Testis (tissue), 2 donors: ENCODE measurements at regions not wholly inside any gene's neighbourhood (a gene's known extent, or its start where the extent isn't known, plus 50 kb on each side); places are given as distances from the start of the nearest gene placed in this dataset.

Experiments
- DNase-seq: peaks from one replicate; pipeline ENCODE4 v3.0.0-alpha.2; 2019
- H3K27ac ChIP-seq, 2 donors: fragments of 200-600 bp; sonication (generic); one replicate each; pipeline ENCODE4 v1.5.1; 2019
- H3K27me3 ChIP-seq: fragments of 200-600 bp; sonication (generic); one replicate; pipeline ENCODE4 v1.5.1; 2019
- H3K36me3 ChIP-seq: fragments of 200-600 bp; sonication (generic); one replicate; pipeline ENCODE4 v1.5.1; 2017; ENCODE audit warnings: low read depth; ENCODE audit errors: missing control alignments
- H3K4me1 ChIP-seq: fragments of 200-600 bp; sonication (generic); one replicate; pipeline ENCODE4 v1.5.1; 2019
- H3K4me3 ChIP-seq, 2 donors: fragments of 200-600 bp; sonication (generic); one replicate each; pipeline ENCODE4 v1.5.1; 2017 to 2019
- H3K9me3 ChIP-seq: fragments of 200-600 bp; sonication (generic); one replicate; pipeline ENCODE4 v1.5.1; 2017
- CTCF ChIP-seq, 3 experiments: fragments of 450-650 bp in 2 of 3; fragments of 200-600 bp in 1 of 3; sonication (generic) in 1 of 3; IDR thresholded peaks; one replicate each; pipeline ENCODE4 v1.5.1; 2016 to 2019; ENCODE audit warnings: antibody characterized with exemption in 3 of 3, mild to moderate bottlenecking in 2 of 3, moderate library complexity in 1 of 3
- POLR2A ChIP-seq: fragments of 450-650 bp; IDR thresholded peaks from one replicate; pipeline ENCODE4 v1.6.1; 2017; ENCODE audit warnings: antibody characterized with exemption, mild to moderate bottlenecking, moderate library complexity
- WGBS, 2 donors: methylation state at CpG; one replicate each; pipeline ENCODE4 v1.1.5; 2018; 5-methylcytosine and 5-hydroxymethylcytosine counted together
- intact Hi-C: fragments of 100-400 bp; cut with DNase I; formaldehyde crosslinking; loops from one replicate; pipeline ENCODE4 v1.15.1; 2023; ENCODE audit warnings: low total_unique reads

DNA sequence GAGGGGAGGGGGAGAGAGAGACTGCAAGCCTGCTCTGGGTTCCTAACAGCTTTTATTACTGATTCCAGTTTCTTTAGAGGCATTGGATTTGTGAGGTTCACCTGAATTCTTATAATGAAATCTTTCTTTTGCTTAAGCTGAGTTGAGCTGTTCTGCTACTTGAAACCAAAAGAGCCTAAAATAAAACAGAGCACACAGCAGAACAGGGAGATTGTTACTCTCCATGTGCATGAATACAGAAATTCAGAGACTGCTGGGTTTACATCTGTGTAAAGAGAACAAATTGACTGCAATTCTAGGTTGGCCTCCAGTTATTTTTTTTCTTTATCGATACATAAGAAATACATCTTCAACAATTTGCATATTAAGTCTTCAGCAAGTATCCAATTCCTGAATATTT is 168.8 kb upstream of the NRIP1 start:
- H3K9me3 ChIP-seq: no peaks in the 10 kb centered on the region
- no peak overlapping the region for H3K27ac ChIP-seq
- H3K36me3 ChIP-seq: no peaks in the 10 kb centered on the region
- WGBS, 2 donors: 97 to 100% methylated on average over 1 of the region's 1 CpG
- H3K4me3 ChIP-seq: no peak overlapping the region
- TF ChIP-seq CTCF (IDR thresholded peaks at IDR 0.05): no peak
- no peak for TF ChIP-seq POLR2A
- intact Hi-C loops: no loop called here
- H3K27me3 ChIP-seq: no peaks in the 10 kb centered on the region
- DNase-seq: no peak
- no peaks in the 10 kb centered on the region for H3K4me1 ChIP-seq

DNA sequence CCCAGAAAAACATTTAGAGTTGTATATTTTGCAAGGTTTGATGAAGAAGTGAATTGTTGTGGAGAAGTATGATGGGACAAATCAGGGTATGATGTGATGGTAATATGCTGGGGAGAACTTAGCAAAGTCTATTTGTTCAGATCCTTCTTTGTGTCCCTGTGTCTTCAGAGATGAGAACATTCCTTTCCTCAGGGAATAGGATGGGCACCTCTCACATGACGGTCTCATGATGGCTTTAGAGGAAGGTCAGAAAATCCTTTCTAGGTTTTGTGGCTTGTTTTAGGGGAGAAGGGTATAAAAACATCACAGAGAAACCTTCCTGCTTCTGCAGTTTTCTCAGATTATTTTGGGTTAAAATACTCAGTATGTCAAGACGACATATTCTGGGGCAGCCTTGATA is 171.3 kb upstream of the NRIP1 start:
- H3K36me3 ChIP-seq: no peaks in the 10 kb centered on the region
- intact Hi-C loops: no loop called here
- no peaks in the 10 kb centered on the region for H3K4me1 ChIP-seq
- H3K4me3 ChIP-seq: no peak overlapping the region
- H3K9me3 ChIP-seq: no peaks in the 10 kb centered on the region
- TF ChIP-seq CTCF (IDR thresholded peaks at IDR 0.05) (no peak), POLR2A (no peak)
- WGBS, 2 donors: 92 to 94% methylated on average over 2 of the region's 2 CpGs
- H3K27me3 ChIP-seq: no peaks in the 10 kb centered on the region
- no peak overlapping the region for H3K27ac ChIP-seq
- DNase-seq: no peak

DNA sequence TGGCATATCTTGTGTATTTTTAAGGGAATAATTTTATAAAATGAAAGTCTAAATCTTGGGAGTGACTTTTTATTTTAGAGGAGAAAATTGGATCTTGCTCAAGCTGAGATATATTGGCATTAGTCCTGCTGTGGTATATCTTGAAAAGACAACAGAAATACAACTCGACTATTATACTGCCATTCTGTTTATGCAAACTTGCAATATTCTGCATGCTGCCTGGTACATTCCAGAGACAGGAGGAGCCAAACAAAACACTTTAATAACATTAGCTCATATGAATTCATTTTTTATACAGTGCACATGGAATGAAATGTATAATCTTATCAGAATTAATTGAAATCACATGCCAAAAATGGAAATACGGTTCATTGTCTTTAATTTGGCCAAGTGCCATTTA is 176.0 kb upstream of the NRIP1 start:
- H3K4me1 ChIP-seq: no peaks in the 10 kb centered on the region
- no peaks in the 10 kb centered on the region for H3K9me3 ChIP-seq
- no peaks in the 10 kb centered on the region for H3K36me3 ChIP-seq
- 42 to 48% methylated on average over 2 of the region's 2 CpGs for WGBS, 2 donors
- TF ChIP-seq CTCF (IDR thresholded peaks at IDR 0.05): no peak
- H3K4me3 ChIP-seq: no peak overlapping the region
- no peak overlapping the region for H3K27ac ChIP-seq
- no peaks in the 10 kb centered on the region for H3K27me3 ChIP-seq
- DNase-seq: no peak
- intact Hi-C loops: no loop called here

DNA sequence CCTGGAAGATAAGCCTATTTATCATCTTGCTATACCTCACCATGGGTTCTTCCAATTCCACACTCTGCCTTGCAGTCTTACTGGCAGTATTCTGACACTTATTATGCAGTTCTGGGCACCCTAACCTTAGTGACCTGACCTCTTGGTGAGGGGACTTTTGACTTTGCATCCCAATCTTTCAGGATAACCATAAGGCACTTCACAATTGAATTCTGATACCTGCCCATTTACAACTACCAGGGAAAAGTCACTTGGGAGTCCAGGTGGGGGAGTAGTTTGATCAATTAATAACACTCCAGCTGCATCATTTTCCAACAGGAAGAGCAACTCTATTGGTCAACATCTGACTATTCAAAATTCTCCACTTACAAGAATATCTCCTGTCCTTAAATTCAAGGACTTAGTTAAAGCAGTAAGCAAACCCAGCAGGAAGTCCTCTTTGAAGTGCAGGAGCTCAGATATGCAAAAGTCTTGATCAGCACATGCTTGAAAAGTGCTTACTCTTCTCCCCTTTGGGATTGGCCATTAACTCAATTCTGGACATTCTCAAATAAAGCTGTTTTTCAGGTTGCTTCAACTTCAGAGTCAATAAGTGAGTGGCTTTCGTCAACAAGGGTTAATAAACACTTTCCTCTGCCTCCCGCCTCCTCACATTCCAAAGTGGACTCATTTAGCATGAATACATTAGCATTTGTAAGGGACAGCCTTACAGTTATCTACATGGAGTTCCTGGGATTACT is 177.4 kb upstream of the NRIP1 start:
- TF ChIP-seq POLR2A (no peak), CTCF (IDR thresholded peaks at IDR 0.05) (no peak)
- WGBS, 2 donors: 90 to 98% methylated on average over 2 of the region's 2 CpGs
- Histone ChIP-seq H3K4me1 (no peaks in the 10 kb centered on the region), H3K27ac (no peak overlapping the region), H3K9me3 (no peaks in the 10 kb centered on the region), H3K36me3 (no peaks in the 10 kb centered on the region), H3K4me3 (no peak overlapping the region), H3K27me3 (no peaks in the 10 kb centered on the region)
- DNase-seq: no peak
- intact Hi-C loops: no loop called here

DNA sequence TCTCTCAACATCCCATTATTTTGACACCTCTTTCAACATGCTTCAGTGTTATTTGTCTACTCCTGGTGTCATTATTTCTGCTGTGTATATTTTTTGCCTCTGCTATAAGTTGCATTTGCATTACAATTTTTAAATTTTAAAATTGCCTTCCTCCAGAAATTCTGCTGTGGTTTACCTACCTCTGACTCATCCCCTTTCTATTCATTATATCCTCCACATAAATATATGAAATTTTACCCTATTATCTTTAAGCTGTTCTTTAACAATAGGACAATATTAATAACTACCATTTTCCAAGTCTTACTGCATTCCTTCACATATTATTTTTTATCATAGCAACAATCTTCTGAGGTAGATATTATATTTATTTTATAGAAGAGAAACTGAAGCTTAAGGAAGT is 178.1 kb upstream of the NRIP1 start:
- Histone ChIP-seq H3K4me1 (no peaks in the 10 kb centered on the region), H3K4me3 (no peak overlapping the region), H3K36me3 (no peaks in the 10 kb centered on the region), H3K27me3 (no peaks in the 10 kb centered on the region), H3K9me3 (no peaks in the 10 kb centered on the region), H3K27ac (no peak overlapping the region)
- DNase-seq: no peak
- intact Hi-C loops: no loop called here
- TF ChIP-seq POLR2A: no peak
- TF ChIP-seq CTCF (IDR thresholded peaks at IDR 0.05): no peak
